CD14-positive monocyte (primary cell): ENCODE measurements at regions not wholly inside any gene's neighbourhood (a gene's known extent, or its start where the extent isn't known, plus 50 kb on each side); places are given as distances from the start of the nearest gene placed in this dataset.

Source experiments
- DNase-seq, 3 donors: peaks; one replicate each; pipeline ENCODE4 v3.0.0-alpha.2; 2011 to 2022
- H2AFZ ChIP-seq: 2 replicates; pipeline ENCODE4 v1.6.0; 2012; ENCODE audit warnings: mild to moderate bottlenecking, low read depth, low read length, inconsistent platforms; ENCODE audit not compliant: insufficient read depth, poor library complexity, severe bottlenecking
- H3K27ac ChIP-seq, 2 donors: 1 replicate in 1 of 2; 2 replicates in 1 of 2; pipeline ENCODE4 v1.5.1; 2012 to 2013; ENCODE audit warnings: low read length in 2 of 2, control low read depth in 1 of 2, inconsistent platforms in 1 of 2, low read depth in 1 of 2, mild to moderate bottlenecking in 1 of 2
- H3K27me3 ChIP-seq, 2 donors: one replicate each; pipeline versions ENCODE4 v1.6.0 to v1.6.1; 2011 to 2013; ENCODE audit warnings: low read length in 2 of 2; ENCODE audit not compliant: control insufficient read depth in 2 of 2, insufficient read depth in 2 of 2
- H3K36me3 ChIP-seq, 2 donors: replicated peaks in 1 of 2; 1 replicate in 1 of 2; 2 replicates in 1 of 2; pipeline versions ENCODE4 v1.5.1 to v1.6.1; 2012 to 2013; ENCODE audit warnings: low read length in 2 of 2, control low read depth in 1 of 2, inconsistent platforms in 1 of 2, mild to moderate bottlenecking in 1 of 2; ENCODE audit not compliant: insufficient read depth in 2 of 2, control insufficient read depth in 1 of 2
- H3K4me1 ChIP-seq, 2 donors: 1 replicate in 1 of 2; 2 replicates in 1 of 2; pipeline versions ENCODE4 v1.5.1 to v1.6.1; 2012 to 2013; ENCODE audit warnings: low read length in 2 of 2, control low read depth in 1 of 2, inconsistent platforms in 1 of 2, mild to moderate bottlenecking in 1 of 2, moderate library complexity in 1 of 2; ENCODE audit not compliant: insufficient read depth in 2 of 2, control insufficient read depth in 1 of 2
- H3K4me2 ChIP-seq: replicated peaks from 2 replicates; pipeline ENCODE3; 2012; ENCODE audit warnings: low read length, moderate library complexity, mild to moderate bottlenecking; ENCODE audit not compliant: poor library complexity, severe bottlenecking; ENCODE audit errors: extremely low read depth
- H3K4me3 ChIP-seq, 3 experiments: fragments of 200-600 bp in 1 of 3; sonication (generic) in 1 of 3; replicated peaks in 1 of 3; 1 replicate in 2 of 3; 2 replicates in 1 of 3; pipeline ENCODE4 v1.5.1; 2011 to 2013; ENCODE audit warnings: low read length in 3 of 3, mild to moderate bottlenecking in 3 of 3, control low read depth in 2 of 3, low read depth in 2 of 3, inconsistent platforms in 1 of 3, moderate library complexity in 1 of 3
- H3K79me2 ChIP-seq: 2 replicates; pipeline ENCODE4 v1.6.0; 2012; ENCODE audit warnings: mild to moderate bottlenecking, control low read depth, inconsistent platforms, low read length, moderate library complexity; ENCODE audit not compliant: insufficient read depth
- H3K9ac ChIP-seq: 2 replicates; pipeline ENCODE4 v1.6.0; 2017; ENCODE audit warnings: low read length, mild to moderate bottlenecking; ENCODE audit not compliant: insufficient read depth, poor library complexity, severe bottlenecking
- H3K9me3 ChIP-seq, 2 donors: replicated peaks in 1 of 2; 1 replicate in 1 of 2; 2 replicates in 1 of 2; pipeline versions ENCODE4 v1.5.1 to v1.6.1; 2012 to 2013; ENCODE audit warnings: low read length in 2 of 2, control low read depth in 1 of 2; ENCODE audit not compliant: control insufficient read depth in 1 of 2, insufficient read depth in 1 of 2
- H4K20me1 ChIP-seq: 2 replicates; pipeline ENCODE4 v1.6.0; 2012; ENCODE audit warnings: mild to moderate bottlenecking, low read length, control low read depth, moderate library complexity; ENCODE audit not compliant: insufficient read depth
- H3K27ac Mint-ChIP-seq, 7 donors: one replicate each; pipeline ENCODE4 v1.8.0; 2020; ENCODE audit warnings: mild to moderate bottlenecking in 7 of 7, mixed read lengths in 7 of 7, moderate library complexity in 6 of 7, inconsistent platforms in 2 of 7
- H3K27me3 Mint-ChIP-seq, 3 donors: one replicate each; pipeline ENCODE4 v1.8.0; 2021 to 2022; ENCODE audit warnings: low read depth in 3 of 3, mild to moderate bottlenecking in 3 of 3, mixed read lengths in 3 of 3, moderate library complexity in 3 of 3, inconsistent platforms in 1 of 3
- H3K36me3 Mint-ChIP-seq, 2 donors: one replicate each; pipeline ENCODE4 v1.8.0; 2020; ENCODE audit warnings: mixed read lengths in 2 of 2, inconsistent platforms in 1 of 2, mild to moderate bottlenecking in 1 of 2
- H3K4me1 Mint-ChIP-seq: one replicate; pipeline ENCODE4 v1.8.0; 2020; ENCODE audit warnings: mild to moderate bottlenecking, mixed read lengths
- H3K4me3 Mint-ChIP-seq, 2 donors: one replicate each; pipeline ENCODE4 v1.8.0; 2020; ENCODE audit warnings: mild to moderate bottlenecking in 2 of 2, mixed read lengths in 2 of 2, moderate library complexity in 1 of 2
- H3K9me3 Mint-ChIP-seq, 7 donors: one replicate each; pipeline ENCODE4 v1.8.0; 2020 to 2022; ENCODE audit warnings: mixed read lengths in 7 of 7, mild to moderate bottlenecking in 6 of 7, moderate library complexity in 6 of 7, inconsistent platforms in 2 of 7
- WGBS: methylation state at CpG from one replicate; pipeline ENCODE4 v1.1.5; 2013; ENCODE audit warnings: missing lambda C conversion rate; ENCODE audit not compliant: insufficient coverage; 5-methylcytosine and 5-hydroxymethylcytosine counted together
- intact Hi-C, 2 donors: fragments of 100-400 bp; cut with micrococcal nuclease; formaldehyde crosslinking; loops; one replicate each; pipeline versions ENCODE4 v1.15.0 to v1.15.1; 2023
- TF ChIP-seq, protein P1 (sequence below): fragments of 200-600 bp; IDR thresholded peaks from one replicate; pipeline ENCODE4 v1.8.0; 2022; ENCODE audit warnings: antibody characterized with exemption, mild to moderate bottlenecking

DNA sequence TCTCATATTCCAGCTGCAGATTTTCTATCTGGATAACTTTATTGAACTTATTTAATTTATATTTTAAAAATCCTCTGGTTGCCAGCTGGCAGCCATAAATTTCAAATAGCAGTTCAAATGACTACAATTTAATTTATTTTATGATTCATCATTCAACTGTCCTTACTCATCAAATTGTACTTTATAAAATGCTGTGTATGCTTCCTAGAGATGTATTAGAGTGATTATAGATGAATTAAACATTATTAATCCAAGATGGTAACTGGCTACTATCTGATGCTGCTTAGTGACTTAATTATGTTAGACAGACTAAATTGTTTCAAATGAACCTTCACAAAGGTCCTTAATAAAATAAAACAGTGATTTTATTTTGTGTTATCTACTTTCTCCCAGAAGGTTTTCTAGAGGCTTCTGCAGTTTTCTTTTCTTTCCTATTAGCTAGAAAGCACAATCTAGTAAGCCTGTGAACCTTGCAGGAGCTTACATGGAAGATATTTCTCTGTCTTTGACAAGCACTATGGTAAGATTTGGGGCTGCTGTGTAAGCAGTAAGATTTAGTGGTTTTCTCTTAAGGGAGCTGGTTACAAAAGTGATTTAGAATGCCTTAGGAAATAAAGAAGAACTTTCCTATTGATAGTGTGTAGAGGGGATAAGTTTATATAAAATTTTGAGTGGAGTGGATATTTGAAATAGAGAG, 322.3 kb downstream of the FSIP2 start:
- Histone ChIP-seq H3K4me2 (no peak overlapping the region), H3K27ac (no peak overlapping the region), H2AFZ (no peak overlapping the region), H3K9ac (no peak overlapping the region), H3K4me1 (no peaks in the 10 kb centered on the region), H3K4me3 (no peak overlapping the region), H3K36me3 (no peaks in the 10 kb centered on the region), H3K27me3 (no peaks in the 10 kb centered on the region), H4K20me1 (no peaks in the 10 kb centered on the region), H3K79me2 (no peaks in the 10 kb centered on the region), H3K9me3 (no peaks in the 10 kb centered on the region)
- TF ChIP-seq, protein P1, sequence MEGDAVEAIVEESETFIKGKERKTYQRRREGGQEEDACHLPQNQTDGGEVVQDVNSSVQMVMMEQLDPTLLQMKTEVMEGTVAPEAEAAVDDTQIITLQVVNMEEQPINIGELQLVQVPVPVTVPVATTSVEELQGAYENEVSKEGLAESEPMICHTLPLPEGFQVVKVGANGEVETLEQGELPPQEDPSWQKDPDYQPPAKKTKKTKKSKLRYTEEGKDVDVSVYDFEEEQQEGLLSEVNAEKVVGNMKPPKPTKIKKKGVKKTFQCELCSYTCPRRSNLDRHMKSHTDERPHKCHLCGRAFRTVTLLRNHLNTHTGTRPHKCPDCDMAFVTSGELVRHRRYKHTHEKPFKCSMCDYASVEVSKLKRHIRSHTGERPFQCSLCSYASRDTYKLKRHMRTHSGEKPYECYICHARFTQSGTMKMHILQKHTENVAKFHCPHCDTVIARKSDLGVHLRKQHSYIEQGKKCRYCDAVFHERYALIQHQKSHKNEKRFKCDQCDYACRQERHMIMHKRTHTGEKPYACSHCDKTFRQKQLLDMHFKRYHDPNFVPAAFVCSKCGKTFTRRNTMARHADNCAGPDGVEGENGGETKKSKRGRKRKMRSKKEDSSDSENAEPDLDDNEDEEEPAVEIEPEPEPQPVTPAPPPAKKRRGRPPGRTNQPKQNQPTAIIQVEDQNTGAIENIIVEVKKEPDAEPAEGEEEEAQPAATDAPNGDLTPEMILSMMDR: no peak
- Mint-ChIP-seq H3K4me3 (no peak overlapping the region), H3K4me1 (no peaks in the 10 kb centered on the region), H3K27me3 (no peaks in the 10 kb centered on the region), H3K36me3 (no peaks in the 10 kb centered on the region), H3K9me3 (peaks cover 0 to 9% (median 0%) of the 10 kb centered on the region in 7 donors), H3K27ac (no peak overlapping the region)
- DNase-seq: no peak
- intact Hi-C loops: no loop called here

DNA sequence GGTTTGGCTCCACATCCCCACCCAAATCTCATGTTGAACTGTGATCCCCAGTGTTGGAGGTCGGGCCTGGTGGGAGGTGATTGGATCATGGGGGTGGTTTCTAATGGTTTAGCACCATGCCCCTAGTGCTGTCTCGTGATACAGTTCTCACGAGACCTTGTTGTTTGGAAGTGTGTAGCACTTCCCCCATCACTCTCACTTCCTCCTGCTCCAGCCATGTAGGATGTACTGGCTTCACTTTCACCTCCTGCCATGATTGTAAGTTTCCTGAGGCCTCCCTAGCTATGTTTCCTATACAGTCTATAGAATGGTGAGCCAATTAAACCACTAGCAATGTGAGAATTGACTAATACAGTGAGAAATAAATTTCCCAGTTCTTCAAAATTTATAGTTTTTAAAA, 325.9 kb downstream of the FSIP2 start:
- H2AFZ ChIP-seq: no peak overlapping the region
- Mint-ChIP-seq H3K36me3 (no peaks in the 10 kb centered on the region), H3K9me3 (peaks cover 0 to 9% (median 4%) of the 10 kb centered on the region in 7 donors), H3K27me3 (no peaks in the 10 kb centered on the region), H3K4me3 (no peak overlapping the region), H3K27ac (no peak overlapping the region), H3K4me1 (no peaks in the 10 kb centered on the region)
- H3K27ac ChIP-seq: no peak overlapping the region
- no peak for DNase-seq
- intact Hi-C loops: no loop called here
- no peak overlapping the region for H3K4me3 ChIP-seq
- no CpG with 5 or more reads among the region's 3 CpGs for WGBS
- H3K27me3 ChIP-seq: no peaks in the 10 kb centered on the region
- no peak overlapping the region for H3K4me2 ChIP-seq
- no peaks in the 10 kb centered on the region for H4K20me1 ChIP-seq
- H3K4me1 ChIP-seq: no peaks in the 10 kb centered on the region
- H3K36me3 ChIP-seq: no peaks in the 10 kb centered on the region
- H3K9me3 ChIP-seq: no peaks in the 10 kb centered on the region
- TF ChIP-seq, protein P1: no peak
- H3K9ac ChIP-seq: no peak overlapping the region
- H3K79me2 ChIP-seq: no peaks in the 10 kb centered on the region
